Neural cell (in vitro differentiated cells): ENCODE measurements at regions not wholly inside any gene's neighbourhood (a gene's known extent, or its start where the extent isn't known, plus 50 kb on each side); places are given as distances from the start of the nearest gene placed in this dataset.

Experiments used
- CTCF ChIP-seq: fragments of 450-650 bp; IDR thresholded peaks from 2 replicates; pipeline ENCODE4 v1.5.1; 2014; ENCODE audit warnings: antibody characterized with exemption, mild to moderate bottlenecking, moderate library complexity; ENCODE audit not compliant: poor library complexity, severe bottlenecking
- EP300 ChIP-seq: fragments of 450-650 bp; conservative IDR thresholded peaks from 2 replicates; pipeline ENCODE4 v1.6.1; 2014; ENCODE audit warnings: antibody characterized with exemption, mild to moderate bottlenecking, moderate library complexity; ENCODE audit not compliant: poor library complexity, severe bottlenecking
- EZH2 ChIP-seq: fragments of 200-600, 300-800 bp; shearing (Covaris generic), sonication (generic); IDR thresholded peaks from 2 replicates; pipeline ENCODE4 v1.6.1; 2014; ENCODE audit warnings: antibody characterized with exemption, low read length, borderline replicate concordance, mild to moderate bottlenecking; ENCODE audit not compliant: insufficient read depth, poor library complexity, severe bottlenecking
- POLR2AphosphoS5 ChIP-seq: IDR thresholded peaks from 2 replicates; pipeline ENCODE4 v1.6.1; 2012
- REST ChIP-seq: IDR thresholded peaks from 2 replicates; pipeline ENCODE4 v1.6.1; 2012; ENCODE audit warnings: borderline replicate concordance

GRCh38 chr2:42979870-42980763 is 187.7 kb upstream of the HAAO start:
- TF ChIP-seq EZH2: no peak
- no peak for TF ChIP-seq CTCF
- TF ChIP-seq REST: no peak
- TF ChIP-seq EP300: no peak
- TF ChIP-seq POLR2AphosphoS5: no peak
